Caco-2 (cell line): ENCODE measurements at regions not wholly inside any gene's neighbourhood (a gene's known extent, or its start where the extent isn't known, plus 50 kb on each side); places are given as distances from the start of the nearest gene placed in this dataset.

Source experiments
- BruUV-seq: library from RNA; stranded (reverse); fragments of 400-500 nt; replicated peaks from 2 replicates; lab custom pipeline; 2021; lab: Mats Ljungman, UMichigan
- CTCF ChIA-PET: fragments of 300-600 bp; sonication (Branson Sonifier 250); formaldehyde crosslinking; loops from one replicate; lab custom pipeline; 2022; ENCODE audit warnings: antibody characterized with exemption; lab: Charles Lee
- POLR2A ChIA-PET: fragments of 300-600 bp; sonication (Branson Sonifier 250); formaldehyde crosslinking; loops from one replicate; lab custom pipeline; 2022; ENCODE audit warnings: antibody characterized with exemption; lab: Charles Lee
- DNase-seq, 2 experiments: peaks; one replicate each; pipeline versions ENCODE4 v3.0.0 to v3.0.0-alpha.2; 2020 to 2022
- H3K27me3 ChIP-seq: replicated peaks from 2 replicates; pipeline ENCODE4 v1.6.0; 2011; ENCODE audit warnings: low read length; ENCODE audit not compliant: control insufficient read depth, insufficient read depth
- H3K36me3 ChIP-seq: 2 replicates; pipeline ENCODE4 v1.5.1; 2011; ENCODE audit warnings: low read length; ENCODE audit not compliant: control insufficient read depth, insufficient read depth
- H3K4me1 ChIP-seq: fragments of 250-450 bp; sonication (Bioruptor Pico); 2 replicates; pipeline ENCODE4 v1.5.1; 2020; ENCODE audit warnings: mild to moderate bottlenecking
- H3K4me3 ChIP-seq: 2 replicates; pipeline ENCODE4 v1.5.1; 2011; ENCODE audit warnings: low read depth, mild to moderate bottlenecking, control low read depth, low read length
- H3K9me3 ChIP-seq: fragments of 250-450 bp; sonication (Bioruptor Pico); 2 replicates; pipeline ENCODE4 v1.5.1; 2020; ENCODE audit warnings: mild to moderate bottlenecking, moderate library complexity
- H3K27ac Mint-ChIP-seq: one replicate; pipeline ENCODE4 v1.8.0; 2022; ENCODE audit warnings: mixed read lengths; ENCODE audit not compliant: unreplicated experiment
- H3K27me3 Mint-ChIP-seq: one replicate; pipeline ENCODE4 v1.8.0; 2022; ENCODE audit warnings: mixed read lengths; ENCODE audit not compliant: insufficient read depth, unreplicated experiment
- H3K36me3 Mint-ChIP-seq: one replicate; pipeline ENCODE4 v1.8.0; 2022; ENCODE audit warnings: mild to moderate bottlenecking, mixed read lengths; ENCODE audit not compliant: insufficient read depth, unreplicated experiment
- H3K4me1 Mint-ChIP-seq: one replicate; pipeline ENCODE4 v1.8.0; 2022; ENCODE audit warnings: low read depth, mixed read lengths; ENCODE audit not compliant: unreplicated experiment
- H3K4me3 Mint-ChIP-seq: one replicate; pipeline ENCODE4 v1.8.0; 2022; ENCODE audit warnings: mild to moderate bottlenecking, moderate library complexity, mixed read lengths; ENCODE audit not compliant: unreplicated experiment
- H3K9me3 Mint-ChIP-seq: one replicate; pipeline ENCODE4 v1.8.0; 2022; ENCODE audit warnings: mixed read lengths; ENCODE audit not compliant: unreplicated experiment
- CTCF ChIP-seq, 2 experiments: fragments of 200-600 bp in 1 of 2; IDR thresholded peaks; 1 replicate in 1 of 2; 2 replicates in 1 of 2; pipeline versions ENCODE4 v1.5.1 to v1.8.0; 2011 to 2022; ENCODE audit warnings: antibody characterized with exemption in 1 of 2, control low read depth in 1 of 2, inconsistent platforms in 1 of 2, low read depth in 1 of 2, low read length in 1 of 2, mild to moderate bottlenecking in 1 of 2, moderate library complexity in 1 of 2; ENCODE audit not compliant: insufficient read depth in 1 of 2, severe bottlenecking in 1 of 2, unreplicated experiment in 1 of 2
- intact Hi-C: fragments of 100-400 bp; cut with micrococcal nuclease; formaldehyde crosslinking; loops from one replicate; pipeline ENCODE4 v1.10.0; 2022; ENCODE audit not compliant: unreplicated experiment

- Mint-ChIP-seq H3K27ac (no peak overlapping the region), H3K36me3 (no peaks in the 10 kb centered on the region), H3K4me1 (peaks cover 30% of the 10 kb centered on the region), H3K9me3 (no peaks in the 10 kb centered on the region), H3K27me3 (no peaks in the 10 kb centered on the region), H3K4me3 (no peak overlapping the region)
- no TSS peak for BruUV-seq
- DNase-seq, result no peak
- ChIA-PET CTCF (no interaction called here), POLR2A (no interaction called here)
- intact Hi-C loops, result loop anchor here (5.0 kb wide), 1 partner anchor 132 kb away; no protein-coding TSS in a partner anchor
- H3K9me3 ChIP-seq, result no peaks in the 10 kb centered on the region
- TF ChIP-seq CTCF (IDR thresholded peaks at IDR 0.05; ENCODE audit: insufficient read depth in 1 of 2, low read depth in 1 of 2, low read length in 1 of 2, severe bottlenecking in 1 of 2, unreplicated experiment in 1 of 2), result no peak
- peaks cover 40% of the 10 kb centered on the region for H3K4me1 ChIP-seq
- no peak overlapping the region for H3K4me3 ChIP-seq
- no peaks in the 10 kb centered on the region for H3K36me3 ChIP-seq
- H3K27me3 ChIP-seq, result no peaks in the 10 kb centered on the region
Observed at GRCh38 chr2:109059474-109060165, 69.4 kb upstream of the SH3RF3 start.

GRCh38 chr2:109058802-109059201 is 69.8 kb upstream of the EDAR start:
- no peak overlapping the region for H3K4me3 Mint-ChIP-seq
- no peak for DNase-seq
- intact Hi-C loops, result no loop called here
- Histone ChIP-seq H3K27me3 (no peaks in the 10 kb centered on the region), H3K4me3 (no peak overlapping the region), H3K36me3 (no peaks in the 10 kb centered on the region), H3K4me1 (peaks cover 34% of the 10 kb centered on the region), H3K9me3 (no peaks in the 10 kb centered on the region)
- BruUV-seq, result no TSS peak
- ChIA-PET CTCF (no interaction called here), POLR2A (no interaction called here)
- no peak for TF ChIP-seq CTCF (IDR thresholded peaks at IDR 0.05; ENCODE audit: insufficient read depth in 1 of 2, low read depth in 1 of 2, low read length in 1 of 2, severe bottlenecking in 1 of 2, unreplicated experiment in 1 of 2)
- no peaks in the 10 kb centered on the region for H3K36me3 Mint-ChIP-seq
- H3K9me3 Mint-ChIP-seq, result no peaks in the 10 kb centered on the region
- no peaks in the 10 kb centered on the region for H3K27me3 Mint-ChIP-seq
- H3K27ac Mint-ChIP-seq, result peak overlapping the region; percentile 56
- H3K4me1 Mint-ChIP-seq, result peaks cover 30% of the 10 kb centered on the region

GRCh38 chr2:109058191-109058632 is 69.2 kb upstream of the EDAR start:
- DNase-seq, result no peak
- Mint-ChIP-seq H3K9me3 (no peaks in the 10 kb centered on the region), H3K4me3 (no peak overlapping the region), H3K27me3 (no peaks in the 10 kb centered on the region), H3K4me1 (peaks cover 28% of the 10 kb centered on the region), H3K27ac (peak overlapping the region; percentile 56), H3K36me3 (no peaks in the 10 kb centered on the region)
- peaks cover 30% of the 10 kb centered on the region for H3K4me1 ChIP-seq
- BruUV-seq, result no TSS peak
- no peak overlapping the region for H3K4me3 ChIP-seq
- POLR2A ChIA-PET, result no interaction called here
- H3K27me3 ChIP-seq, result no peaks in the 10 kb centered on the region
- CTCF ChIA-PET, result no interaction called here
- intact Hi-C loops, result no loop called here
- TF ChIP-seq CTCF (IDR thresholded peaks at IDR 0.05; ENCODE audit: insufficient read depth in 1 of 2, low read depth in 1 of 2, low read length in 1 of 2, severe bottlenecking in 1 of 2, unreplicated experiment in 1 of 2), result no peak
- H3K36me3 ChIP-seq, result no peaks in the 10 kb centered on the region
- no peaks in the 10 kb centered on the region for H3K9me3 ChIP-seq
